Naive thymus-derived CD4-positive, alpha-beta T cell (primary cell): ENCODE measurements at regions not wholly inside any gene's neighbourhood (a gene's known extent, or its start where the extent isn't known, plus 50 kb on each side); places are given as distances from the start of the nearest gene placed in this dataset.
"Not testable (repeated sequence)": the region's sequence is repeated elsewhere in the genome, so short reads cannot be mapped to it uniquely, and the experiment has no call there.

Source experiments
- ATAC-seq: fragments of 150-1000 bp; cut with Tn5 transposase; 2 replicates; pipeline ENCODE4 v1.10.0; 2021; ENCODE audit warnings: mild to moderate bottlenecking, moderate library complexity
- CTCF ChIA-PET: fragments of 350-600 bp; sonication (Branson Sonifier 250); formaldehyde crosslinking; loops from one replicate; lab custom pipeline; 2021; ENCODE audit warnings: antibody characterized with exemption; lab: Charles Lee
- POLR2A ChIA-PET: fragments of 350-600 bp; sonication (Branson Sonifier 250); formaldehyde crosslinking; loops from one replicate; lab custom pipeline; 2021; ENCODE audit warnings: antibody characterized with exemption, inconsistent platforms; lab: Charles Lee
- DNase-seq, 9 donors: peaks; one replicate each; pipeline versions ENCODE4 v3.0.0 to v3.0.0-alpha.2; 2020 to 2022; ENCODE audit warnings: mixed read lengths in 1 of 9
- H3K27ac ChIP-seq: one replicate; pipeline ENCODE4 v1.7.0; 2013; ENCODE audit warnings: mild to moderate bottlenecking, low read depth, low read length, moderate library complexity
- H3K27me3 ChIP-seq, 2 donors: one replicate each; pipeline ENCODE4 v1.7.0; 2013; ENCODE audit warnings: low read length in 2 of 2, mild to moderate bottlenecking in 2 of 2, moderate library complexity in 2 of 2; ENCODE audit not compliant: control insufficient read depth in 2 of 2, insufficient read depth in 2 of 2
- H3K36me3 ChIP-seq, 3 experiments: 1 replicate in 2 of 3; 2 replicates in 1 of 3; pipeline ENCODE4 v1.7.0; 2013; ENCODE audit warnings: low read length in 3 of 3, mild to moderate bottlenecking in 3 of 3, moderate library complexity in 1 of 3; ENCODE audit not compliant: insufficient read depth in 3 of 3, control insufficient read depth in 2 of 3
- H3K4me1 ChIP-seq, 2 donors: one replicate each; pipeline ENCODE4 v1.7.0; 2013; ENCODE audit warnings: low read length in 2 of 2, mild to moderate bottlenecking in 2 of 2, moderate library complexity in 1 of 2; ENCODE audit not compliant: control insufficient read depth in 2 of 2, insufficient read depth in 2 of 2
- H3K4me3 ChIP-seq: 2 replicates; pipeline ENCODE4 v1.7.0; 2013; ENCODE audit warnings: mild to moderate bottlenecking, low read length
- H3K9me3 ChIP-seq, 3 experiments: 1 replicate in 2 of 3; 2 replicates in 1 of 3; pipeline ENCODE4 v1.7.0; 2013; ENCODE audit warnings: low read length in 3 of 3; ENCODE audit not compliant: control insufficient read depth in 2 of 3
- H3K27ac Mint-ChIP-seq, 9 donors: one replicate each; pipeline ENCODE4 v1.8.0; 2020 to 2022; ENCODE audit warnings: mixed read lengths in 9 of 9, mild to moderate bottlenecking in 8 of 9, moderate library complexity in 5 of 9, inconsistent platforms in 2 of 9
- H3K27me3 Mint-ChIP-seq, 5 donors: one replicate each; pipeline ENCODE4 v1.8.0; 2021 to 2022; ENCODE audit warnings: mixed read lengths in 5 of 5, mild to moderate bottlenecking in 1 of 5
- H3K36me3 Mint-ChIP-seq, 5 donors: one replicate each; pipeline ENCODE4 v1.8.0; 2020 to 2022; ENCODE audit warnings: mixed read lengths in 5 of 5, mild to moderate bottlenecking in 3 of 5, inconsistent platforms in 1 of 5
- H3K4me1 Mint-ChIP-seq, 7 donors: one replicate each; pipeline ENCODE4 v1.8.0; 2020 to 2022; ENCODE audit warnings: mixed read lengths in 7 of 7, mild to moderate bottlenecking in 3 of 7, inconsistent platforms in 1 of 7
- H3K4me3 Mint-ChIP-seq, 10 donors: one replicate each; pipeline ENCODE4 v1.8.0; 2020 to 2022; ENCODE audit warnings: mild to moderate bottlenecking in 10 of 10, mixed read lengths in 10 of 10, moderate library complexity in 6 of 10, inconsistent platforms in 2 of 10
- H3K9me3 Mint-ChIP-seq, 11 donors: one replicate each; pipeline ENCODE4 v1.8.0; 2020 to 2022; ENCODE audit warnings: mixed read lengths in 11 of 11, mild to moderate bottlenecking in 4 of 11, inconsistent platforms in 1 of 11, moderate library complexity in 1 of 11
- intact Hi-C, 2 donors: fragments of 100-400 bp; cut with micrococcal nuclease; formaldehyde crosslinking; loops; one replicate each; pipeline ENCODE4 v1.15.1; 2023

- H3K4me1 ChIP-seq, H3K27me3 ChIP-seq, H3K4me1 Mint-ChIP-seq, H3K27ac Mint-ChIP-seq, H3K9me3 ChIP-seq, intact Hi-C loops, H3K9me3 Mint-ChIP-seq, H3K36me3 ChIP-seq, H3K36me3 Mint-ChIP-seq, DNase-seq, ATAC-seq, POLR2A ChIA-PET, H3K27ac ChIP-seq, H3K4me3 ChIP-seq, CTCF ChIA-PET, H3K4me3 Mint-ChIP-seq: not testable (repeated sequence)
- peaks cover 0 to 24% (median 9%) of the 10 kb centered on the region in 5 donors for H3K27me3 Mint-ChIP-seq
These were observed 178.3 kb upstream of the C1orf174 start for GRCh38 chr1:4078091-4078962.

- H3K27ac Mint-ChIP-seq = no peak overlapping the region
- no peak overlapping the region for H3K4me3 Mint-ChIP-seq
- CTCF ChIA-PET = no interaction called here
- peaks cover 0 to 9% (median 0%) of the 10 kb centered on the region in 11 donors for H3K9me3 Mint-ChIP-seq
- intact Hi-C loops = no loop called here
- no peak overlapping the region for H3K4me3 ChIP-seq
- H3K27me3 ChIP-seq = no peaks in the 10 kb centered on the region
- no peaks in the 10 kb centered on the region for H3K36me3 Mint-ChIP-seq
- peaks cover 0 to 31% (median 11%) of the 10 kb centered on the region in 5 donors for H3K27me3 Mint-ChIP-seq
- H3K36me3 ChIP-seq = no peaks in the 10 kb centered on the region
- H3K4me1 Mint-ChIP-seq = no peaks in the 10 kb centered on the region
- DNase-seq (no peak), ATAC-seq (no peak)
- no peak overlapping the region for H3K27ac ChIP-seq
- POLR2A ChIA-PET = no interaction called here
- H3K4me1 ChIP-seq = no peaks in the 10 kb centered on the region
- no peaks in the 10 kb centered on the region for H3K9me3 ChIP-seq
These were observed 179.7 kb upstream of the C1orf174 start for GRCh38 chr1:4079815-4080214.

GRCh38 chr1:4081806-4082711 is 182.0 kb upstream of the C1orf174 start:
- intact Hi-C loops = no loop called here
- Mint-ChIP-seq H3K9me3 (peaks cover 0 to 9% (median 0%) of the 10 kb centered on the region in 11 donors), H3K4me1 (no peaks in the 10 kb centered on the region), H3K27ac (no peak overlapping the region), H3K36me3 (no peaks in the 10 kb centered on the region), H3K27me3 (peaks cover 0 to 30% (median 11%) of the 10 kb centered on the region in 5 donors), H3K4me3 (no peak overlapping the region)
- DNase-seq = no peak
- Histone ChIP-seq H3K27me3 (no peaks in the 10 kb centered on the region), H3K4me1 (no peaks in the 10 kb centered on the region), H3K36me3 (no peaks in the 10 kb centered on the region), H3K27ac (no peak overlapping the region), H3K9me3 (no peaks in the 10 kb centered on the region), H3K4me3 (no peak overlapping the region)
- POLR2A ChIA-PET = no interaction called here
- no peak for ATAC-seq
- CTCF ChIA-PET = no interaction called here

- ChIA-PET CTCF (no interaction called here), POLR2A (no interaction called here)
- ATAC-seq = no peak
- Histone ChIP-seq H3K27me3 (no peaks in the 10 kb centered on the region), H3K36me3 (no peaks in the 10 kb centered on the region), H3K4me1 (no peaks in the 10 kb centered on the region), H3K27ac (no peak overlapping the region), H3K4me3 (no peak overlapping the region), H3K9me3 (no peaks in the 10 kb centered on the region)
- Mint-ChIP-seq H3K4me1 (no peaks in the 10 kb centered on the region), H3K36me3 (no peaks in the 10 kb centered on the region), H3K27me3 (peaks cover 0 to 30% (median 11%) of the 10 kb centered on the region in 5 donors), H3K27ac (no peak overlapping the region), H3K4me3 (no peak overlapping the region), H3K9me3 (peaks cover 0 to 9% (median 1%) of the 10 kb centered on the region in 11 donors)
- no peak for DNase-seq
- intact Hi-C loops = no loop called here
These were observed 183.4 kb upstream of the C1orf174 start for GRCh38 chr1:4083231-4084047.

GRCh38 chr1:4084048-4084431 is 184.0 kb upstream of the C1orf174 start:
- ATAC-seq = no peak
- Histone ChIP-seq H3K27ac (no peak overlapping the region), H3K4me1 (no peaks in the 10 kb centered on the region), H3K9me3 (no peaks in the 10 kb centered on the region), H3K4me3 (no peak overlapping the region), H3K36me3 (no peaks in the 10 kb centered on the region), H3K27me3 (no peaks in the 10 kb centered on the region)
- intact Hi-C loops = no loop called here
- H3K27me3 Mint-ChIP-seq = peaks cover 0 to 32% (median 11%) of the 10 kb centered on the region in 5 donors
- H3K9me3 Mint-ChIP-seq = peaks cover 0 to 9% (median 1%) of the 10 kb centered on the region in 11 donors
- POLR2A ChIA-PET = no interaction called here
- CTCF ChIA-PET = no interaction called here
- DNase-seq = no peak
- no peaks in the 10 kb centered on the region for H3K36me3 Mint-ChIP-seq
- no peaks in the 10 kb centered on the region for H3K4me1 Mint-ChIP-seq
- H3K4me3 Mint-ChIP-seq = no peak overlapping the region
- no peak overlapping the region for H3K27ac Mint-ChIP-seq

GRCh38 chr1:4084446-4084845 is 184.4 kb upstream of the C1orf174 start:
- Histone ChIP-seq H3K27ac (no peak overlapping the region), H3K27me3 (no peaks in the 10 kb centered on the region), H3K4me1 (no peaks in the 10 kb centered on the region), H3K4me3 (no peak overlapping the region), H3K36me3 (no peaks in the 10 kb centered on the region), H3K9me3 (no peaks in the 10 kb centered on the region)
- intact Hi-C loops = no loop called here
- no peak for ATAC-seq
- H3K27ac Mint-ChIP-seq = no peak overlapping the region
- H3K9me3 Mint-ChIP-seq = peaks cover 0 to 7% (median under 1%) of the 10 kb centered on the region in 11 donors
- peaks cover 0 to 36% (median 9%) of the 10 kb centered on the region in 5 donors for H3K27me3 Mint-ChIP-seq
- H3K4me1 Mint-ChIP-seq = no peaks in the 10 kb centered on the region
- ChIA-PET POLR2A (no interaction called here), CTCF (no interaction called here)
- H3K36me3 Mint-ChIP-seq = no peaks in the 10 kb centered on the region
- DNase-seq = no peak
- no peak overlapping the region for H3K4me3 Mint-ChIP-seq
